BJ (cell line): ENCODE measurements at regions not wholly inside any gene's neighbourhood (a gene's known extent, or its start where the extent isn't known, plus 50 kb on each side); places are given as distances from the start of the nearest gene placed in this dataset.

Experiments used
- CTCF ChIA-PET: fragments of 350-600 bp; formaldehyde crosslinking; extraction: SDS; loops from one replicate; lab custom pipeline; 2021; ENCODE audit warnings: antibody characterized with exemption, inconsistent platforms; lab: Yijun Ruan, JAX
- POLR2A ChIA-PET: fragments of 300-600 bp; sonication (Branson Sonifier 250); formaldehyde crosslinking; extraction: SDS; loops from one replicate; lab custom pipeline; 2021; ENCODE audit warnings: antibody characterized with exemption; lab: Charles Lee
- DNase-seq: peaks from one replicate; pipeline ENCODE4 v3.0.0-alpha.2; 2011; ENCODE audit warnings: low read depth
- H3K27me3 ChIP-seq: 2 replicates; pipeline ENCODE4 v1.6.0; 2011; ENCODE audit warnings: low read length; ENCODE audit not compliant: control insufficient read depth, insufficient read depth
- H3K36me3 ChIP-seq: 2 replicates; pipeline ENCODE4 v1.5.1; 2011; ENCODE audit warnings: low read length; ENCODE audit not compliant: control insufficient read depth, insufficient read depth
- H3K4me3 ChIP-seq: 2 replicates; pipeline ENCODE4 v1.5.1; 2011; ENCODE audit warnings: low read depth, mild to moderate bottlenecking, control low read depth, low read length
- TF ChIP-seq, protein P1 (sequence below): IDR thresholded peaks from 2 replicates; pipeline ENCODE4 v1.5.1; 2011; ENCODE audit warnings: low read depth, mild to moderate bottlenecking, control low read depth, inconsistent platforms, low read length, moderate library complexity; ENCODE audit not compliant: insufficient read depth

DNA sequence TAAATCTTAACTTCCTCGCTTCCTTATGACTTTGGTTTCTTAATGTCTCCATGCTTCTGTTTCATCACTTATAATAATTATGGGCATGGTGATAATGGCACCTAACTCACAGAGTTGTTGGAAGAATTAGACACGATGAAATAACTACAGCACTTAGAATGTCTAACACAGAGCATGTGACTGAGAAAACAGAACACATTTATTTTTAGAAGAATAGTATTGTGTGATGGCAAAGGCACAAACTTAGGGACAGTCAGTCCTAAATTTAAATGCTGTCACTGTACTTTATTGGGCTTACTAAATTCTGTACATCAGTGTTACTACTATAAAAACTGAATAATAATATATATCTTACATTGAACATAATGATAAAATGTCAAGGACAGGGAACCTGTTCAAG lies 391.1 kb upstream of the JAG1 start:
- POLR2A ChIA-PET: no interaction called here
- TF ChIP-seq, protein P1, sequence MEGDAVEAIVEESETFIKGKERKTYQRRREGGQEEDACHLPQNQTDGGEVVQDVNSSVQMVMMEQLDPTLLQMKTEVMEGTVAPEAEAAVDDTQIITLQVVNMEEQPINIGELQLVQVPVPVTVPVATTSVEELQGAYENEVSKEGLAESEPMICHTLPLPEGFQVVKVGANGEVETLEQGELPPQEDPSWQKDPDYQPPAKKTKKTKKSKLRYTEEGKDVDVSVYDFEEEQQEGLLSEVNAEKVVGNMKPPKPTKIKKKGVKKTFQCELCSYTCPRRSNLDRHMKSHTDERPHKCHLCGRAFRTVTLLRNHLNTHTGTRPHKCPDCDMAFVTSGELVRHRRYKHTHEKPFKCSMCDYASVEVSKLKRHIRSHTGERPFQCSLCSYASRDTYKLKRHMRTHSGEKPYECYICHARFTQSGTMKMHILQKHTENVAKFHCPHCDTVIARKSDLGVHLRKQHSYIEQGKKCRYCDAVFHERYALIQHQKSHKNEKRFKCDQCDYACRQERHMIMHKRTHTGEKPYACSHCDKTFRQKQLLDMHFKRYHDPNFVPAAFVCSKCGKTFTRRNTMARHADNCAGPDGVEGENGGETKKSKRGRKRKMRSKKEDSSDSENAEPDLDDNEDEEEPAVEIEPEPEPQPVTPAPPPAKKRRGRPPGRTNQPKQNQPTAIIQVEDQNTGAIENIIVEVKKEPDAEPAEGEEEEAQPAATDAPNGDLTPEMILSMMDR: no peak
- CTCF ChIA-PET: no interaction called here

DNA sequence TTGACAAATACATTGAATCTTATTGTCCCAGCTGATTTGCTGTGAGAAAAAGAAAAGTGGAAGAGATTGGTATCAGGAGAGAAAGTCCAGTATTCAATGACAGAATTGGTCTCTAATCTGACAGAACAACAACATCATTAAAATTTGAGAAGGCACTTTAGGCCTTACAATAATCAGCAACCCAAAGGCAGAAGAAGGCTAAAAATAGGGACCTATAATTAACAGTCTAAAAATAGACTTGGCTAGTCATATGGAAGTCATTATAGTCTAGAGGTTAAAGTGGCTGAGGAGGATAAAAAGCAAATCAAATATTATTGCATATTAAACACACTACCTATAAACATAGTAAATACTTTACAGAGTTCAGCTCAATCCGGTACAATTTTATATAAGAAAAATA lies 393.6 kb upstream of the JAG1 start:
- H3K27me3 ChIP-seq: no peaks in the 10 kb centered on the region
- TF ChIP-seq, protein P1: no peak
- no peak overlapping the region for H3K4me3 ChIP-seq
- H3K36me3 ChIP-seq: no peaks in the 10 kb centered on the region
- DNase-seq: no peak
- ChIA-PET POLR2A (no interaction called here), CTCF (no interaction called here)

More for the DNA sequence above, 391.1 kb upstream of the JAG1 start:
- no peaks in the 10 kb centered on the region for H3K27me3 ChIP-seq
- DNase-seq: no peak
- H3K4me3 ChIP-seq: no peak overlapping the region
- H3K36me3 ChIP-seq: no peaks in the 10 kb centered on the region

DNA sequence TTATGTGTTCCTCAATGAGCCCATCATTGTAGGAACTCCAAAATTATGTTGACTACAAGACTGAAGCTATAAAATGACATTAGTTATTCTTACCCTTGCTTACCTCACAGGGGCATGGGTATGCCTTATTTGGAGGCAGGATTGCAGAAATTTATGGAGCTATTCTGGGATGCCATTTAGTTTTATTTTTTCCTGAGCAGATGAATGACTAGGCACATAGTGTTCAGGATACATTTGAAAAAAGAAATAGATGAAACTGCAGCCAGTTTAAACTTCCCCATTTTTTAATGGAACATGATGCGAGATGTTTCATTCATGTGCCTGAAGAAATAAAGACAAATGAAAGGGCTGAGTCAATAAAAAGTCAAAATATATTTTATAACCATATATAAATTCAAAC lies 399.2 kb upstream of the JAG1 start:
- no peak overlapping the region for H3K4me3 ChIP-seq
- no peaks in the 10 kb centered on the region for H3K36me3 ChIP-seq
- DNase-seq: no peak
- ChIA-PET CTCF (no interaction called here), POLR2A (no interaction called here)
- no peaks in the 10 kb centered on the region for H3K27me3 ChIP-seq
- TF ChIP-seq, protein P1: no peak

DNA sequence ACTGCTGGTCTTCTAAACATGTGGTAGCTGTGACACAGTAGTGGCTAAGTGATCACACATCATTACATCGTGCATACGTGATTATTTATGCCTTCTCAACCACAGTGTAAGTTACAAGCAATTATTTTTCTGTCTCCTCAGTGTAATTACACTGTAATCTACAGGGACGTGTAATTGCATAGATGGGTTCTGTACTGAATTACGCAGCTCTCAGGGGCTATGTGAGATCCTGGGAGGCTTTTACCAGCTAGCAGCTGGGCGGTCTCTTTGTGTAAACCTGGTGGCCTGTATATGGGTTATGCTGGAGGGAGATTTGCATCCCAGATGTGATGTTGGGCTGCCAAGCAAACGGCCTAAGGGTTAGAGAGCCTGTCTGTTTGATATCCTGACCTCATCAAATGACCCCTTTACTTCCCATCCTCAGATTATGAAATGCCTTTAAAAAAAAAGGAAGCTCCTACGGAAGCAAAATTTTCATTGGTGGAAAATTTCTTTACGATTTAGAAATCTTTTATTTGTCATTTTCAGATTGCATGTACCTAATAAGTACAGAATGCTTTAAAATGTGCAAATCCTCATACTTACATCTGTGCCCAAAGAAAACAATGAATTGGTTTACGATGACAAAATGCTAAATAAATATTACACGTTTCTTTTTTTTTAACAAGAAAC lies 402.8 kb upstream of the JAG1 start:
- CTCF ChIA-PET: interaction anchor here (1.5 kb wide), 1 partner anchor 405 kb away, joined by 3 read pairs; no protein-coding TSS in a partner anchor
- no peaks in the 10 kb centered on the region for H3K36me3 ChIP-seq
- no peak overlapping the region for H3K4me3 ChIP-seq
- TF ChIP-seq, protein P1: no peak
- POLR2A ChIA-PET: no interaction called here
- DNase-seq: no peak
- no peaks in the 10 kb centered on the region for H3K27me3 ChIP-seq

DNA sequence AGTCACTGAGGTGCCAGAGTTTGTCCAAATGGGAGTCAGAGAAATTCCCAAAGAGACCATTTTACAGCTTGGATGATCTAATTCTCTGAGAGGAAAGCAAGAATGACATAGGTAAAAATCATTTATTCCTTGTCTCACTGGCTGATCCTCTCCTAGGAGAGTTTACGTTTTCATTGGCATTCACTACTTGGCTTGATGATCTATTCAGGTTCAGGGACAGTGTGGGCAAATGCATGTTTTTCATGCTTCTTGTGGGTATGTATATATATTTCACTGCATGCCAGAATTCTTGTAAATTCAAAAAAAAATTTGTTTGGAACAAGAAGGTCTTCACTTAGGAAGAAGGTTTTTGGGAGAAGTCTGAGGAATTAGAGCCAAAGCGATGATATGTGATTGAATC lies 403.4 kb upstream of the JAG1 start:
- no peaks in the 10 kb centered on the region for H3K36me3 ChIP-seq
- H3K4me3 ChIP-seq: no peak overlapping the region
- CTCF ChIA-PET: interaction anchor here (1.5 kb wide), 1 partner anchor 406 kb away, joined by 3 read pairs; no protein-coding TSS in a partner anchor
- TF ChIP-seq, protein P1: no peak
- H3K27me3 ChIP-seq: no peaks in the 10 kb centered on the region
- POLR2A ChIA-PET: no interaction called here
- DNase-seq: no peak
